Smooth muscle cell (in vitro differentiated cells): ENCODE measurements at regions not wholly inside any gene's neighbourhood (a gene's known extent, or its start where the extent isn't known, plus 50 kb on each side); places are given as distances from the start of the nearest gene placed in this dataset.

Experiments used
- DNase-seq: peaks from one replicate; lab custom pipeline; 2025; ENCODE audit not compliant: unreplicated experiment; lab: John Stamatoyannopoulos, UW
- H2AFZ ChIP-seq: fragments of 200-600 bp; sonication (generic); 2 replicates; pipeline ENCODE4 v1.6.0; 2016; ENCODE audit warnings: antibody characterized with exemption, low read depth, mild to moderate bottlenecking
- H3F3A ChIP-seq: fragments of 200-600 bp; sonication (generic); 2 replicates; pipeline ENCODE4 v1.6.0; 2017; ENCODE audit warnings: antibody characterized with exemption, low read depth
- H3K27ac ChIP-seq: fragments of 200-600 bp; sonication (generic); 2 replicates; pipeline ENCODE4 v1.5.1; 2016; ENCODE audit warnings: low read depth, mild to moderate bottlenecking
- H3K27me3 ChIP-seq: fragments of 200-600 bp; sonication (generic); 2 replicates; pipeline ENCODE4 v1.6.1; 2016; ENCODE audit warnings: low read depth, mild to moderate bottlenecking
- H3K36me3 ChIP-seq: fragments of 200-600 bp; sonication (generic); 2 replicates; pipeline ENCODE4 v1.5.1; 2016; ENCODE audit warnings: low read depth
- H3K4me1 ChIP-seq: fragments of 200-600 bp; sonication (generic); 2 replicates; pipeline ENCODE4 v1.5.1; 2016; ENCODE audit warnings: low read depth
- H3K4me2 ChIP-seq: fragments of 200-600 bp; sonication (generic); 2 replicates; pipeline ENCODE4 v1.6.0; 2016; ENCODE audit warnings: mild to moderate bottlenecking
- H3K4me3 ChIP-seq: fragments of 200-600 bp; sonication (generic); 2 replicates; pipeline ENCODE4 v1.5.1; 2016; ENCODE audit warnings: mild to moderate bottlenecking
- H3K79me2 ChIP-seq: fragments of 200-600 bp; sonication (generic); 2 replicates; pipeline ENCODE4 v1.6.0; 2016; ENCODE audit warnings: low read depth, mild to moderate bottlenecking
- H3K9ac ChIP-seq: fragments of 200-600 bp; sonication (generic); 2 replicates; pipeline ENCODE4 v1.6.0; 2016; ENCODE audit warnings: low read depth
- H3K9me3 ChIP-seq: fragments of 200-600 bp; sonication (generic); replicated peaks from 2 replicates; pipeline ENCODE4 v1.5.1; 2016; ENCODE audit warnings: low read depth
- H4K20me1 ChIP-seq: fragments of 200-600 bp; sonication (generic); 2 replicates; pipeline ENCODE4 v1.6.0; 2016; ENCODE audit warnings: low read depth
- WGBS: methylation state at CpG from one replicate; pipeline ENCODE4 v1.1.7; 2016; ENCODE audit warnings: low lambda C conversion rate; 5-methylcytosine and 5-hydroxymethylcytosine counted together
- TF ChIP-seq, protein P1 (sequence below): fragments of 200-600 bp; sonication (generic); IDR thresholded peaks from 2 replicates; pipeline ENCODE4 v1.5.1; 2017; ENCODE audit warnings: borderline replicate concordance, mild to moderate bottlenecking, antibody characterized with exemption; ENCODE audit not compliant: insufficient read depth, poor library complexity, severe bottlenecking

DNA sequence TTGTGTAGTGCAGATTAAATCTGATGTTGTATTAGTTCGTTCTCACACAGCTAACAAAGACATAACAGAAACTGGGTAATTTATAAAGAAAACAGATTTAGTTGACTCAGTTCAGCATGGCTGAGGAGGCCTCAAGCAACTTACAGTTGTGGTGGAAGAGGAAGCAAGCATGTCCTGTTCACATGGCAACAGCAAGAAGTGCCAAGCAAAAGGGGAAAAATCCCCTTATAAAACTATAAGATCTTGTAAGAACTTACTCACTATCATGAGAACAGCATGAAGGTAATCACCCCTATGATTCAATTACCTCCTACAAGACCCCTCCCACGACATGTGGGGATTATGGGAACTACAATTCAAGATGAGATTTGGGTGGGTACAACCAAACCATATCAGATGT lies 238.6 kb upstream of the PRR16 start:
- DNase-seq = no peak
- H4K20me1 ChIP-seq = no peaks in the 10 kb centered on the region
- WGBS = 85% methylated on average over 2 of the region's 2 CpGs

DNA sequence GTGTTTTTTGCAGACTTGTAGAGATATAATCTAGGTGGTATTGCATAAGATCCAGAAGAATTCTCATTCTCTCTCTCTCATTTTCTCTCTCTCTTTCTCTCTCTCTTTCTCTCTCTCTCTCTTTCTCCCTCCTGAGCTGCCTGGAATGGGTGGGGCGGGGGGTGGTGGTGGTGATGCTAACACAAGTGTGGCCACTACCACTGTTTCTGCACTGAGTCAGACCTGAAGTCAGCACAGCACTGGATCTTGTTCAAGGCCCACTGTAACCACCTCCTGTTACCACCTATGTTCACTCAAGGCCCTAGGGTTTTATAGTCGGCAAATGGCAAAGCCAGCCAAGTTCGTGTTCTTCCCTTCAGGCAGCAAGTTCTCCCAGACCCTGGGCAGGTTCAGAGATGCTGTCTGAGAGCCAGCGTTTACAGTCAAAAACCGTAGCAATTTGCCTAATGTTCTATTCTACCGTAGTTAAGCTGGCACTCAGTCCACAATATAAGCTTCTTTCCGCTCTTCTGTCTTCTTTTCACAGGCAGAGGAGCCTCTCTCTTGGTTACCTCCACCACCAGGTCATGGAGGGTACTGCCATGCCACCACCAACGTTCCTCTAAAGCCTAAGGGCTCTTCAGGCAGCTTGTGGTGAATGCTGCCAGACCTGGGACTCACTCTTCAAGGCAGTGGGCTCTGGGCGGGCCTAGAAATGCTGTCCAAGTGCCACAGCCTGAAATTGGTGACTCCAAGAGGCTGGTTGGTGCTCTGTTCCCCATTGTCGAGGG lies 235.7 kb upstream of the PRR16 start:
- H2AFZ ChIP-seq = no peak overlapping the region

More for the DNA sequence above, 238.6 kb upstream of the PRR16 start:
- Histone ChIP-seq H2AFZ (no peak overlapping the region), H3K4me2 (no peak overlapping the region), H3K27me3 (no peaks in the 10 kb centered on the region), H3K36me3 (no peaks in the 10 kb centered on the region), H3K4me3 (no peak overlapping the region), H3K4me1 (no peaks in the 10 kb centered on the region), H3K9ac (no peak overlapping the region), H3K9me3 (no peaks in the 10 kb centered on the region), H3K27ac (no peak overlapping the region), H3K79me2 (no peaks in the 10 kb centered on the region), H3F3A (no peaks in the 10 kb centered on the region)
- TF ChIP-seq, protein P1, sequence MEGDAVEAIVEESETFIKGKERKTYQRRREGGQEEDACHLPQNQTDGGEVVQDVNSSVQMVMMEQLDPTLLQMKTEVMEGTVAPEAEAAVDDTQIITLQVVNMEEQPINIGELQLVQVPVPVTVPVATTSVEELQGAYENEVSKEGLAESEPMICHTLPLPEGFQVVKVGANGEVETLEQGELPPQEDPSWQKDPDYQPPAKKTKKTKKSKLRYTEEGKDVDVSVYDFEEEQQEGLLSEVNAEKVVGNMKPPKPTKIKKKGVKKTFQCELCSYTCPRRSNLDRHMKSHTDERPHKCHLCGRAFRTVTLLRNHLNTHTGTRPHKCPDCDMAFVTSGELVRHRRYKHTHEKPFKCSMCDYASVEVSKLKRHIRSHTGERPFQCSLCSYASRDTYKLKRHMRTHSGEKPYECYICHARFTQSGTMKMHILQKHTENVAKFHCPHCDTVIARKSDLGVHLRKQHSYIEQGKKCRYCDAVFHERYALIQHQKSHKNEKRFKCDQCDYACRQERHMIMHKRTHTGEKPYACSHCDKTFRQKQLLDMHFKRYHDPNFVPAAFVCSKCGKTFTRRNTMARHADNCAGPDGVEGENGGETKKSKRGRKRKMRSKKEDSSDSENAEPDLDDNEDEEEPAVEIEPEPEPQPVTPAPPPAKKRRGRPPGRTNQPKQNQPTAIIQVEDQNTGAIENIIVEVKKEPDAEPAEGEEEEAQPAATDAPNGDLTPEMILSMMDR = no peak

DNA sequence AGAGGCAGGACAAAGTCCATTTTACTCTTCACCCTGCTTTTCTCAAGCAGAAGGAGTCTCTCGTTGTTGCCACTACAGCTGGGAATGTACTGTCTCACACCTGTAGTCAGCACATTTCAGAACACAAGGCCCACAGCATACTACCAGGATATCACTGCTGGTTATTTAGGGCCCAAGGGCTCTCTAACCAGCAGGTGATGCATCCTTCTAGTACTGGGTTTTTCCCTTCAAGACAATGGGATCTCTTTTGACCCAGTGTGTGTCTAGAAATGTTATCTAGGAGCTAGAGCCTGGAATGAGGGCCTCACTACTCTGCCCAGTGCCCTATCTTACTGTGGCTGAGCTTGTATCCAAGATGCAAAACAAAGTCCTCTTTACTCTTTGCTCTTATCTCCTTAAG lies 235.1 kb upstream of the PRR16 start:
- Histone ChIP-seq H3K4me2 (no peak overlapping the region), H3K27ac (no peak overlapping the region), H3F3A (no peaks in the 10 kb centered on the region), H3K9me3 (no peaks in the 10 kb centered on the region), H3K9ac (no peak overlapping the region), H2AFZ (no peak overlapping the region), H3K36me3 (no peaks in the 10 kb centered on the region), H3K4me1 (no peaks in the 10 kb centered on the region), H4K20me1 (no peaks in the 10 kb centered on the region), H3K4me3 (no peak overlapping the region), H3K79me2 (no peaks in the 10 kb centered on the region), H3K27me3 (no peaks in the 10 kb centered on the region)
- TF ChIP-seq, protein P1 = no peak
- WGBS = 92% methylated on average over 1 of the region's 1 CpG
- no peak for DNase-seq

More for the DNA sequence above, 235.7 kb upstream of the PRR16 start:
- no peaks in the 10 kb centered on the region for H3K79me2 ChIP-seq
- H3K36me3 ChIP-seq = no peaks in the 10 kb centered on the region
- H3K9me3 ChIP-seq = no peaks in the 10 kb centered on the region
- WGBS = 87% methylated on average over 10 of the region's 10 CpGs
- DNase-seq = no peak
- H3F3A ChIP-seq = no peaks in the 10 kb centered on the region
- TF ChIP-seq, protein P1 = no peak
- H3K4me3 ChIP-seq = no peak overlapping the region
- H3K27me3 ChIP-seq = no peaks in the 10 kb centered on the region
- no peak overlapping the region for H3K27ac ChIP-seq
- H3K4me2 ChIP-seq = no peak overlapping the region
- H4K20me1 ChIP-seq = no peaks in the 10 kb centered on the region
- no peak overlapping the region for H3K9ac ChIP-seq
- H3K4me1 ChIP-seq = no peaks in the 10 kb centered on the region

DNA sequence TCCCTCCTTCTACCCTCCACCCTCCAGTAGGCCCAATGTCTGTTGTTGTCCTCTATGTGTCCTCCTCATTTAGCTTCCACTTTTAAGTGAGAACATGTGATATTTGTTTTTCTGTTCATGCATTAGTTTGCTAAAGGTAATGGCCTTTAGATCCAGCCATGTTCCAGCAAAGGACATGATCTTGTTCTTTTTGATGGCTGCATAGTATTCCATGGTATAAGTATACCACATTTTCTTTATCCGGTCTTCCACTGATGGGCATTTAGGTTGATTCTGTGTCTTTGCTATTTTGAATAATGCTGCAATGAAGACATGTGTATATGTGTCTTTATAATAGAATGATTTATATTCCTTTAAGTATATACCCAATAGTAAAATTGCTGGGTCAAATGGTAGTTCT lies 232.5 kb upstream of the PRR16 start:
- no peaks in the 10 kb centered on the region for H3K4me1 ChIP-seq
- WGBS = 98% methylated on average over 1 of the region's 1 CpG

More for the DNA sequence above, 232.5 kb upstream of the PRR16 start:
- no peak overlapping the region for H3K27ac ChIP-seq
- TF ChIP-seq, protein P1 = no peak
- no peaks in the 10 kb centered on the region for H3K27me3 ChIP-seq
- no peak overlapping the region for H3K4me3 ChIP-seq
- no peaks in the 10 kb centered on the region for H4K20me1 ChIP-seq
- no peak overlapping the region for H2AFZ ChIP-seq
- no peak overlapping the region for H3K9ac ChIP-seq
- H3K79me2 ChIP-seq = no peaks in the 10 kb centered on the region
- DNase-seq = no peak
- H3K9me3 ChIP-seq = no peaks in the 10 kb centered on the region
- no peaks in the 10 kb centered on the region for H3F3A ChIP-seq
- H3K4me2 ChIP-seq = no peak overlapping the region
- no peaks in the 10 kb centered on the region for H3K36me3 ChIP-seq
